ENCODE measurements at regions not wholly inside any gene's neighbourhood (a gene's known extent, or its start where the extent isn't known, plus 50 kb on each side); places are given as distances from the start of the nearest gene placed in this dataset.

DNA sequence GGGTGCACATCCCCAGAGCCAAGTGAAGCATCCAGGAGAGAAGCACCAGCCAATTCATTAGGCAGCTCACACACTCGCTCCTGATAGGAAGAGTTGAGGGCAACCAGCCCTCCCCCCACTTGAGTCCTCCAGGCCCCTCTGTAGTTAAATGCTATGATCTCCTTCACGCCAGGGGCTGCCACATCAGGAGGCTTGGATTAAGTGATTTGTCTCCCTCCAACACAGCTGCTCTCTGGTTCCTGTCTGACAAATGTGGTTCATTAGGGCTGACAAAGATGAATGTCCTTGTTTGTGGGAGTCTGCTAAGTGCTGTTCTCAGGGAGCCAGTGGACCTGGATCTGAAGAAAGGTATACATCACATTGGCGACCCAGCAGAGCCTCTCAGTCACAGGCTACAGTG lies 94.5 kb upstream of the WSCD1 start:
- peaks cover 2% of the 10 kb centered on the region for H3K9me3 ChIP-seq (ENCODE audit: low read depth, low read length)
- no peaks in the 10 kb centered on the region for H3K79me2 ChIP-seq (ENCODE audit: insufficient read depth, low read length)
- no peak overlapping the region for H3K27ac ChIP-seq (ENCODE audit: low read depth, low read length)
- H3K27me3 ChIP-seq (ENCODE audit: insufficient read depth, low read length): no peaks in the 10 kb centered on the region
- H3K4me2 ChIP-seq (ENCODE audit: insufficient read depth, low read length): no peak overlapping the region
- TF ChIP-seq, protein P1, sequence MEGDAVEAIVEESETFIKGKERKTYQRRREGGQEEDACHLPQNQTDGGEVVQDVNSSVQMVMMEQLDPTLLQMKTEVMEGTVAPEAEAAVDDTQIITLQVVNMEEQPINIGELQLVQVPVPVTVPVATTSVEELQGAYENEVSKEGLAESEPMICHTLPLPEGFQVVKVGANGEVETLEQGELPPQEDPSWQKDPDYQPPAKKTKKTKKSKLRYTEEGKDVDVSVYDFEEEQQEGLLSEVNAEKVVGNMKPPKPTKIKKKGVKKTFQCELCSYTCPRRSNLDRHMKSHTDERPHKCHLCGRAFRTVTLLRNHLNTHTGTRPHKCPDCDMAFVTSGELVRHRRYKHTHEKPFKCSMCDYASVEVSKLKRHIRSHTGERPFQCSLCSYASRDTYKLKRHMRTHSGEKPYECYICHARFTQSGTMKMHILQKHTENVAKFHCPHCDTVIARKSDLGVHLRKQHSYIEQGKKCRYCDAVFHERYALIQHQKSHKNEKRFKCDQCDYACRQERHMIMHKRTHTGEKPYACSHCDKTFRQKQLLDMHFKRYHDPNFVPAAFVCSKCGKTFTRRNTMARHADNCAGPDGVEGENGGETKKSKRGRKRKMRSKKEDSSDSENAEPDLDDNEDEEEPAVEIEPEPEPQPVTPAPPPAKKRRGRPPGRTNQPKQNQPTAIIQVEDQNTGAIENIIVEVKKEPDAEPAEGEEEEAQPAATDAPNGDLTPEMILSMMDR (IDR thresholded peaks at IDR 0.05; ENCODE audit: extremely low read depth, low read depth, low read length): no peak
- H3K4me1 ChIP-seq (ENCODE audit: insufficient read depth, low read length): no peaks in the 10 kb centered on the region
- no peaks in the 10 kb centered on the region for H4K20me1 ChIP-seq (ENCODE audit: insufficient read depth, low read length)
- H3K36me3 ChIP-seq (ENCODE audit: insufficient read depth, low read length): no peaks in the 10 kb centered on the region
- H2AFZ ChIP-seq (ENCODE audit: low read length): no peak overlapping the region
- H3K4me3 ChIP-seq (ENCODE audit: insufficient read depth, low read length): no peak overlapping the region
- no peak for DNase-seq (ENCODE audit: insufficient read length, low spot score, missing footprints)

DNA sequence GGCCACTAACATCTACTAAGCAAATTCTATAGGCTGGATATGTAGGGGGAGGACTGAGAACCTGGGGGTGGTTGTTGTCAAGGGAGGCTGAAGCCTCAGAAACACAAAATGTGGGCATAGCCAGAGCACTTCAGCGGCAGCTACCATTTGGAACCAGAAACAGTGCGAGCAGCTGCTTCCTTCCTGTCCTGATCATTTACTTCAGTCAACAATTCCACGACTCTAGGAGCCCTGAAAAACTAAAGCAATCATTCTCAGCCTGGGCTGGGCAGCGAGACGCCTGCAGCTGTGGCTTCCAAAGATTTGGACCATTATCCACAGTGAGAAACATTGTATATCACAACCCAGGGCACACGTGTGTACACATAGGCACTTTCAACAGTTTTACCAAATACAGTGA lies 93.9 kb upstream of the WSCD1 start:
- no peaks in the 10 kb centered on the region for H3K4me1 ChIP-seq (ENCODE audit: insufficient read depth, low read length)
- H3K36me3 ChIP-seq (ENCODE audit: insufficient read depth, low read length): no peaks in the 10 kb centered on the region
- H3K4me2 ChIP-seq (ENCODE audit: insufficient read depth, low read length): no peak overlapping the region
- TF ChIP-seq, protein P1 (IDR thresholded peaks at IDR 0.05; ENCODE audit: extremely low read depth, low read depth, low read length): no peak
- no peaks in the 10 kb centered on the region for H4K20me1 ChIP-seq (ENCODE audit: insufficient read depth, low read length)
- H3K4me3 ChIP-seq (ENCODE audit: insufficient read depth, low read length): no peak overlapping the region
- H3K79me2 ChIP-seq (ENCODE audit: insufficient read depth, low read length): no peaks in the 10 kb centered on the region
- H3K9me3 ChIP-seq (ENCODE audit: low read depth, low read length): peaks cover 2% of the 10 kb centered on the region
- no peaks in the 10 kb centered on the region for H3K27me3 ChIP-seq (ENCODE audit: insufficient read depth, low read length)
- no peak for DNase-seq (ENCODE audit: insufficient read length, low spot score, missing footprints)
- no peak overlapping the region for H3K27ac ChIP-seq (ENCODE audit: low read depth, low read length)
- no peak overlapping the region for H2AFZ ChIP-seq (ENCODE audit: low read length)

- no peak for DNase-seq (ENCODE audit: insufficient read length, low spot score, missing footprints)
- Histone ChIP-seq H3K79me2 (ENCODE audit: insufficient read depth, low read length) (no peaks in the 10 kb centered on the region), H2AFZ (ENCODE audit: low read length) (no peak overlapping the region), H4K20me1 (ENCODE audit: insufficient read depth, low read length) (no peaks in the 10 kb centered on the region), H3K4me3 (ENCODE audit: insufficient read depth, low read length) (no peak overlapping the region), H3K27me3 (ENCODE audit: insufficient read depth, low read length) (no peaks in the 10 kb centered on the region), H3K4me1 (ENCODE audit: insufficient read depth, low read length) (no peaks in the 10 kb centered on the region), H3K4me2 (ENCODE audit: insufficient read depth, low read length) (no peak overlapping the region), H3K9me3 (ENCODE audit: low read depth, low read length) (peaks cover 2% of the 10 kb centered on the region), H3K36me3 (ENCODE audit: insufficient read depth, low read length) (no peaks in the 10 kb centered on the region), H3K27ac (ENCODE audit: low read depth, low read length) (no peak overlapping the region)
- TF ChIP-seq, protein P1 (IDR thresholded peaks at IDR 0.05; ENCODE audit: extremely low read depth, low read depth, low read length): no peak
Observed at GRCh38 chr17:5978496-5978895, 91.7 kb upstream of the WSCD1 start.

- H3K36me3 ChIP-seq (ENCODE audit: insufficient read depth, low read length): no peaks in the 10 kb centered on the region
- no peaks in the 10 kb centered on the region for H3K79me2 ChIP-seq (ENCODE audit: insufficient read depth, low read length)
- TF ChIP-seq, protein P1 (IDR thresholded peaks at IDR 0.05; ENCODE audit: extremely low read depth, low read depth, low read length): no peak
- H3K4me1 ChIP-seq (ENCODE audit: insufficient read depth, low read length): no peaks in the 10 kb centered on the region
- no peak overlapping the region for H3K4me2 ChIP-seq (ENCODE audit: insufficient read depth, low read length)
- no peak overlapping the region for H3K27ac ChIP-seq (ENCODE audit: low read depth, low read length)
- no peaks in the 10 kb centered on the region for H3K27me3 ChIP-seq (ENCODE audit: insufficient read depth, low read length)
- no peak for DNase-seq (ENCODE audit: insufficient read length, low spot score, missing footprints)
- H2AFZ ChIP-seq (ENCODE audit: low read length): no peak overlapping the region
- H3K4me3 ChIP-seq (ENCODE audit: insufficient read depth, low read length): no peak overlapping the region
- no peaks in the 10 kb centered on the region for H4K20me1 ChIP-seq (ENCODE audit: insufficient read depth, low read length)
- H3K9me3 ChIP-seq (ENCODE audit: low read depth, low read length): no peaks in the 10 kb centered on the region
Observed at GRCh38 chr17:5980941-5981340, 89.2 kb upstream of the WSCD1 start.

Measured in osteoblast (primary cell).